ENCODE measurements at regions not wholly inside any gene's neighbourhood (a gene's known extent, or its start where the extent isn't known, plus 50 kb on each side); places are given as distances from the start of the nearest gene placed in this dataset.

- TF ChIP-seq POLR2AphosphoS5 (IDR thresholded peaks at IDR 0.05), result no peak
- TF ChIP-seq CTCF (IDR thresholded peaks at IDR 0.05 in 8 of 11, conservative IDR thresholded peaks at IDR 0.05 in 3 of 11), result no peak
- no peak for TF ChIP-seq POLR2A (IDR thresholded peaks at IDR 0.05)
Observed at GRCh38 chr1:47491341-47491753, 53.5 kb downstream of the FOXD2 start.
